Ishikawa (cell line): ENCODE measurements at regions not wholly inside any gene's neighbourhood (a gene's known extent, or its start where the extent isn't known, plus 50 kb on each side); places are given as distances from the start of the nearest gene placed in this dataset.

Source experiments
- CEBPB ChIP-seq: IDR thresholded peaks from 2 replicates; pipeline ENCODE4 v1.6.1; 2012
- CREB1 ChIP-seq: IDR thresholded peaks from 2 replicates; pipeline ENCODE4 v1.6.1; 2012; ENCODE audit warnings: low read depth
- EGR1 ChIP-seq: IDR thresholded peaks from 2 replicates; pipeline ENCODE4 v1.6.1; 2012
- EP300 ChIP-seq: IDR thresholded peaks from 2 replicates; pipeline ENCODE4 v1.6.1; 2012; ENCODE audit warnings: borderline replicate concordance
- FOXM1 ChIP-seq: IDR thresholded peaks from 2 replicates; pipeline ENCODE4 v1.6.1; 2012; ENCODE audit warnings: low read depth, borderline replicate concordance
- MAX ChIP-seq: IDR thresholded peaks from 2 replicates; pipeline ENCODE4 v1.6.1; 2012
- NFIC ChIP-seq: IDR thresholded peaks from 2 replicates; pipeline ENCODE4 v1.6.1; 2012
- RAD21 ChIP-seq: IDR thresholded peaks from 2 replicates; pipeline ENCODE4 v1.6.1; 2012; ENCODE audit warnings: low read depth
- REST ChIP-seq: IDR thresholded peaks from 2 replicates; pipeline ENCODE4 v1.6.1; 2012; ENCODE audit warnings: low read depth, mild to moderate bottlenecking
- TAF1 ChIP-seq: IDR thresholded peaks from 2 replicates; pipeline ENCODE4 v1.6.1; 2012; ENCODE audit warnings: low read depth, mild to moderate bottlenecking
- TCF12 ChIP-seq: IDR thresholded peaks from 2 replicates; pipeline ENCODE4 v1.6.1; 2012; ENCODE audit warnings: low read depth
- TEAD4 ChIP-seq: IDR thresholded peaks from 2 replicates; pipeline ENCODE4 v1.6.1; 2012
- USF1 ChIP-seq: IDR thresholded peaks from 2 replicates; pipeline ENCODE4 v1.6.1; 2012
- YY1 ChIP-seq: IDR thresholded peaks from 2 replicates; pipeline ENCODE4 v1.6.1; 2012; ENCODE audit warnings: low read depth
- ZBTB7A ChIP-seq: IDR thresholded peaks from 2 replicates; pipeline ENCODE4 v1.6.1; 2012; ENCODE audit warnings: low read depth

GRCh38 chr3:77976079-77976478, 936.2 kb downstream of the ROBO2 start:
- TF ChIP-seq FOXM1 (no peak), EP300 (no peak), USF1 (no peak), CREB1 (no peak), TCF12 (no peak), YY1 (no peak), ZBTB7A (no peak), MAX (no peak)

GRCh38 chr3:78003090-78003489, 963.2 kb downstream of the ROBO2 start:
- TF ChIP-seq FOXM1 (no peak), CEBPB (no peak), REST (no peak), NFIC (no peak), ZBTB7A (no peak), TAF1 (no peak)

- TF ChIP-seq CEBPB: no peak
- TF ChIP-seq RAD21: no peak
- TF ChIP-seq TAF1: no peak
- TF ChIP-seq MAX: no peak
- TF ChIP-seq CREB1: no peak
- TF ChIP-seq NFIC: no peak
- TF ChIP-seq YY1: no peak
- no peak for TF ChIP-seq FOXM1
- TF ChIP-seq TEAD4: no peak
- no peak for TF ChIP-seq TCF12
- TF ChIP-seq EGR1: no peak
Measured at GRCh38 chr3:78004571-78004970, 964.7 kb downstream of the ROBO2 start.

GRCh38 chr3:78013653-78014052, 973.8 kb downstream of the ROBO2 start:
- TF ChIP-seq EP300 (no peak), NFIC (no peak), REST (no peak), EGR1 (no peak), CEBPB (no peak), CREB1 (no peak), USF1 (no peak), TCF12 (no peak), TAF1 (no peak), TEAD4 (no peak), YY1 (no peak), RAD21 (no peak), FOXM1 (no peak), MAX (no peak), ZBTB7A (no peak)

GRCh38 chr3:78015856-78016255, 976.0 kb downstream of the ROBO2 start:
- TF ChIP-seq ZBTB7A (no peak), TEAD4 (no peak), TAF1 (no peak), EP300 (no peak), FOXM1 (no peak), RAD21 (no peak), REST (no peak)
